DND-41 (cell line): ENCODE measurements at regions not wholly inside any gene's neighbourhood (a gene's known extent, or its start where the extent isn't known, plus 50 kb on each side); places are given as distances from the start of the nearest gene placed in this dataset.

Source experiments
- ATAC-seq: fragments of 200-7000 bp; cut with Tn5 transposase; 3 replicates; pipeline ENCODE4 v1.9.1; 2021; ENCODE audit warnings: low read depth; ENCODE audit not compliant: insufficient read depth
- DNase-seq: peaks from one replicate; pipeline ENCODE4 v3.0.0-alpha.2; 2020
- H2AFZ ChIP-seq: 2 replicates; pipeline ENCODE4 v1.6.0; 2012; ENCODE audit warnings: low read depth, low read length
- H3K27ac ChIP-seq: 2 replicates; pipeline ENCODE4 v1.5.1; 2012; ENCODE audit warnings: low read length, inconsistent platforms
- H3K27me3 ChIP-seq: fragments of 200-600 bp; sonication (generic); 2 replicates; pipeline ENCODE4 v1.6.0; 2012; ENCODE audit warnings: low read length, mild to moderate bottlenecking, inconsistent platforms; ENCODE audit not compliant: insufficient read depth, poor library complexity
- H3K36me3 ChIP-seq: 2 replicates; pipeline ENCODE4 v1.5.1; 2012; ENCODE audit warnings: low read length, inconsistent platforms; ENCODE audit not compliant: insufficient read depth
- H3K4me1 ChIP-seq: 2 replicates; pipeline ENCODE4 v1.5.1; 2012; ENCODE audit warnings: mild to moderate bottlenecking, low read length; ENCODE audit not compliant: insufficient read depth
- H3K4me2 ChIP-seq: 2 replicates; pipeline ENCODE4 v1.6.0; 2012; ENCODE audit warnings: mild to moderate bottlenecking, moderate library complexity, low read length, inconsistent platforms; ENCODE audit not compliant: insufficient read depth
- H3K4me3 ChIP-seq, 2 experiments: fragments of 200-600 bp in 1 of 2; shearing (Covaris generic) in 1 of 2; 2 replicates each; pipeline ENCODE4 v1.5.1; 2012 to 2016; ENCODE audit warnings: inconsistent platforms in 2 of 2, low read length in 2 of 2, mild to moderate bottlenecking in 2 of 2, low read depth in 1 of 2, moderate library complexity in 1 of 2
- H3K79me2 ChIP-seq: 2 replicates; pipeline ENCODE4 v1.6.0; 2012; ENCODE audit warnings: low read length, inconsistent platforms; ENCODE audit not compliant: insufficient read depth
- H3K9ac ChIP-seq: 2 replicates; pipeline ENCODE4 v1.6.0; 2012; ENCODE audit warnings: low read depth, mild to moderate bottlenecking, inconsistent platforms, low read length, moderate library complexity
- H3K9me3 ChIP-seq: 2 replicates; pipeline ENCODE4 v1.5.1; 2012; ENCODE audit warnings: low read length, moderate library complexity, mild to moderate bottlenecking, inconsistent platforms; ENCODE audit not compliant: insufficient read depth, severe bottlenecking
- H4K20me1 ChIP-seq: 2 replicates; pipeline ENCODE4 v1.6.0; 2012; ENCODE audit warnings: low read length; ENCODE audit not compliant: insufficient read depth
- EZH2 ChIP-seq: IDR thresholded peaks from 3 replicates; pipeline ENCODE4 v1.6.1; 2012; ENCODE audit warnings: borderline replicate concordance, low read depth, mild to moderate bottlenecking, moderate library complexity, low read length, inconsistent platforms; ENCODE audit not compliant: severe bottlenecking
- TF ChIP-seq, protein P1 (sequence below): IDR thresholded peaks from 2 replicates; pipeline ENCODE4 v1.5.1; 2012; ENCODE audit warnings: borderline replicate concordance, low read length, moderate library complexity, mild to moderate bottlenecking; ENCODE audit not compliant: poor library complexity, severe bottlenecking; ENCODE audit errors: extremely low read depth

- TF ChIP-seq, protein P1, sequence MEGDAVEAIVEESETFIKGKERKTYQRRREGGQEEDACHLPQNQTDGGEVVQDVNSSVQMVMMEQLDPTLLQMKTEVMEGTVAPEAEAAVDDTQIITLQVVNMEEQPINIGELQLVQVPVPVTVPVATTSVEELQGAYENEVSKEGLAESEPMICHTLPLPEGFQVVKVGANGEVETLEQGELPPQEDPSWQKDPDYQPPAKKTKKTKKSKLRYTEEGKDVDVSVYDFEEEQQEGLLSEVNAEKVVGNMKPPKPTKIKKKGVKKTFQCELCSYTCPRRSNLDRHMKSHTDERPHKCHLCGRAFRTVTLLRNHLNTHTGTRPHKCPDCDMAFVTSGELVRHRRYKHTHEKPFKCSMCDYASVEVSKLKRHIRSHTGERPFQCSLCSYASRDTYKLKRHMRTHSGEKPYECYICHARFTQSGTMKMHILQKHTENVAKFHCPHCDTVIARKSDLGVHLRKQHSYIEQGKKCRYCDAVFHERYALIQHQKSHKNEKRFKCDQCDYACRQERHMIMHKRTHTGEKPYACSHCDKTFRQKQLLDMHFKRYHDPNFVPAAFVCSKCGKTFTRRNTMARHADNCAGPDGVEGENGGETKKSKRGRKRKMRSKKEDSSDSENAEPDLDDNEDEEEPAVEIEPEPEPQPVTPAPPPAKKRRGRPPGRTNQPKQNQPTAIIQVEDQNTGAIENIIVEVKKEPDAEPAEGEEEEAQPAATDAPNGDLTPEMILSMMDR: no peak
- H3K27me3 ChIP-seq: no peaks in the 10 kb centered on the region
- no peaks in the 10 kb centered on the region for H3K9me3 ChIP-seq
- no peaks in the 10 kb centered on the region for H4K20me1 ChIP-seq
- H3K4me2 ChIP-seq: no peak overlapping the region
- ATAC-seq (no peak), DNase-seq (no peak)
- no peak overlapping the region for H3K9ac ChIP-seq
- no peaks in the 10 kb centered on the region for H3K79me2 ChIP-seq
- H3K4me1 ChIP-seq: no peaks in the 10 kb centered on the region
- H3K4me3 ChIP-seq: no peak overlapping the region
- H3K36me3 ChIP-seq: no peaks in the 10 kb centered on the region
- no peak overlapping the region for H2AFZ ChIP-seq
- no peak overlapping the region for H3K27ac ChIP-seq
These were observed 63.8 kb upstream of the EPHA4 start for GRCh38 chr2:221635949-221636348.

DNA sequence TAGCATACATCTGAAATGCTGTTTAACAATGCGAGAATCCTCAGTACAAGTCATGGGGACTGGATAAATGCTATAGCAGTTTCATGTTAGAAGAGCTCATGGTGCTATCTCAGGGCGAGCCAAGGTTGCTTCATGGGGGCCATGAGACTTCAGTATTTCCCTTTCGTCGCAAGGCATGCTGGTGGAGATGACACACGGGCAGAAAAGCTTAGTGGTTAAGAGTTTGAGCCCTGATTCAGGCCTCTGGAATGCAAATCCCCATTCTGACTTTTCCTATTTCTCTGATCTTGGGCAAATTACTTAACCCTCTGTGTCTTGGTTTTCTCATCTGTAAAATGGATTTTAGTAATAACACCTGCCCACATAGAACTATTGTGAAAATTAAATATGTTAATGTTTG, 57.4 kb upstream of the EPHA4 start:
- H3K4me3 ChIP-seq: no peak overlapping the region
- no peak overlapping the region for H2AFZ ChIP-seq
- DNase-seq: no peak
- H3K27me3 ChIP-seq: no peaks in the 10 kb centered on the region
- H3K4me2 ChIP-seq: no peak overlapping the region
- no peak for TF ChIP-seq EZH2
- TF ChIP-seq, protein P1: no peak
- no peaks in the 10 kb centered on the region for H3K4me1 ChIP-seq
- no peak for ATAC-seq
- H4K20me1 ChIP-seq: no peaks in the 10 kb centered on the region
- no peaks in the 10 kb centered on the region for H3K79me2 ChIP-seq
- no peaks in the 10 kb centered on the region for H3K9me3 ChIP-seq
- H3K9ac ChIP-seq: no peak overlapping the region
- H3K27ac ChIP-seq: no peak overlapping the region
- no peaks in the 10 kb centered on the region for H3K36me3 ChIP-seq

GRCh38 chr2:221624475-221624874, 52.4 kb upstream of the EPHA4 start:
- H4K20me1 ChIP-seq: no peaks in the 10 kb centered on the region
- no peak for ATAC-seq
- TF ChIP-seq, protein P1: no peak
- TF ChIP-seq EZH2: no peak
- no peak overlapping the region for H3K4me2 ChIP-seq
- H3K36me3 ChIP-seq: no peaks in the 10 kb centered on the region
- H3K4me1 ChIP-seq: no peaks in the 10 kb centered on the region
- no peak for DNase-seq
- H3K9ac ChIP-seq: no peak overlapping the region
- no peak overlapping the region for H3K27ac ChIP-seq
- no peaks in the 10 kb centered on the region for H3K27me3 ChIP-seq
- no peak overlapping the region for H2AFZ ChIP-seq
- no peaks in the 10 kb centered on the region for H3K79me2 ChIP-seq
- H3K9me3 ChIP-seq: no peaks in the 10 kb centered on the region
- no peak overlapping the region for H3K4me3 ChIP-seq
